ENCODE measurements at regions not wholly inside any gene's neighbourhood (a gene's known extent, or its start where the extent isn't known, plus 50 kb on each side); places are given as distances from the start of the nearest gene placed in this dataset.

DNA sequence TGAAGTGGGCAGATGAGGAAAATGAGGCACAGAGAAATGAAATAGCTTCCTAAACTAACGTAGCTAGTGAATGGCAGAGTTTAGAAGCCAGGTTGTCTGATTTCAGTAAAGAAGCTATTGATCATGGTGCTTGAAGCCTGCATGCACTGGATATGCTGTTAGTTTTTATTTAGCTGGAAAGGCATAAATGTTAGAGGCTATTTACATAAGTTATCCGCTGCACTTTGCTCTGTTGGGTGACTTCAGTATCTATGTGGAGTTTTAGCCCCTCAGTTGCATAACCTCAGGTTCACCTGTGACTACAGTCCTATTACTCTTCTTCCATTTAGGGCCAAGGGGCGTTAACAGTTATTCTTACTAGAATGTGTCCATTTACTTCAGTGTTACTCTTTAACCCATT, 522.4 kb upstream of the RPS6KA3 start:
- TF ChIP-seq, protein P1, sequence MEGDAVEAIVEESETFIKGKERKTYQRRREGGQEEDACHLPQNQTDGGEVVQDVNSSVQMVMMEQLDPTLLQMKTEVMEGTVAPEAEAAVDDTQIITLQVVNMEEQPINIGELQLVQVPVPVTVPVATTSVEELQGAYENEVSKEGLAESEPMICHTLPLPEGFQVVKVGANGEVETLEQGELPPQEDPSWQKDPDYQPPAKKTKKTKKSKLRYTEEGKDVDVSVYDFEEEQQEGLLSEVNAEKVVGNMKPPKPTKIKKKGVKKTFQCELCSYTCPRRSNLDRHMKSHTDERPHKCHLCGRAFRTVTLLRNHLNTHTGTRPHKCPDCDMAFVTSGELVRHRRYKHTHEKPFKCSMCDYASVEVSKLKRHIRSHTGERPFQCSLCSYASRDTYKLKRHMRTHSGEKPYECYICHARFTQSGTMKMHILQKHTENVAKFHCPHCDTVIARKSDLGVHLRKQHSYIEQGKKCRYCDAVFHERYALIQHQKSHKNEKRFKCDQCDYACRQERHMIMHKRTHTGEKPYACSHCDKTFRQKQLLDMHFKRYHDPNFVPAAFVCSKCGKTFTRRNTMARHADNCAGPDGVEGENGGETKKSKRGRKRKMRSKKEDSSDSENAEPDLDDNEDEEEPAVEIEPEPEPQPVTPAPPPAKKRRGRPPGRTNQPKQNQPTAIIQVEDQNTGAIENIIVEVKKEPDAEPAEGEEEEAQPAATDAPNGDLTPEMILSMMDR (IDR thresholded peaks at IDR 0.05): no peak
- Histone ChIP-seq H3K9me3 (no peaks in the 10 kb centered on the region), H3K27me3 (no peaks in the 10 kb centered on the region), H3K27ac (no peak overlapping the region), H3K4me1 (no peaks in the 10 kb centered on the region), H3K36me3 (no peaks in the 10 kb centered on the region), H3K4me3 (no peak overlapping the region)
- DNase-seq (ENCODE audit: low spot score in 2 of 2): no peak
- intact Hi-C loops (cut with DNase I): no loop called here

DNA sequence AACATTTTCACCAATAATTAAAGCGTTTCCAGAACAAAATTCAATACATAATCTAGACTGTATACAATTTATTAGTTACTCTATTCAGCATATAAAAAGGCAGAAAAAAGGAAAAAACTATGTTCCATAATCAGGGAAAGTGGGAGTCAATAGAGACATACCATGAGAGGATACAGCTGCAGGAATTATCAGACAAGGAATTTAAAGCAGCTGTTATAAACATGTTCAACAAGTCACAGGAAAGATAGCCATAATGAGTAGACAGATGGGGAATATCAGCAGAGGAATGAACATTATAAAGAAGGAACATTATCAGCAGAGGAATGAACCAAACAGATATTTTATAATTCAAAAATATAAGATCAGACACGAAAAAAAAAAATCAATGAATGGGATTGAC, 500.6 kb upstream of the RPS6KA3 start:
- Histone ChIP-seq H3K27me3 (no peaks in the 10 kb centered on the region), H3K4me1 (no peaks in the 10 kb centered on the region), H3K36me3 (no peaks in the 10 kb centered on the region), H3K9me3 (no peaks in the 10 kb centered on the region), H3K27ac (no peak overlapping the region), H3K4me3 (no peak overlapping the region)
- TF ChIP-seq, protein P1 (IDR thresholded peaks at IDR 0.05): no peak
- intact Hi-C loops (cut with DNase I): no loop called here
- DNase-seq (ENCODE audit: low spot score in 2 of 2): no peak

DNA sequence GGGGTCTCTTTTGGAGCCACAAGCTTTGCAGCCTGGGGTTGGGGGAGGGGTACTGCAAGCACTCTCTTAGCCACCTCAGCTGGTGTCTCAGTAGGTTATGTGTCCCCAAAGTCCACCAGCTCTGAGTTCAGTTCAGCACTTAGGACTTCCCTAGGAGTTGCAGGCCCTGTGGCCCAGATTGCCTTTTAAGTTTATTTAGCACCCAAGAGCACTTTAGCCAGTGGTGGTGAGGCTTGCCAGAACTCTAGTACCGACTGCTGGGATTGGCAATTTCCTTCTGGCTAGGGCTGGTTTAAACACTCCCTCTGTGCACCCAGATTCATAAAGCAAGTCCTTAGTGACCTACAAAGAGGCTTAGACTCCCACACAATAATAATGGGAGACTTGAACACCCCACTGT, 489.9 kb upstream of the RPS6KA3 start:
- TF ChIP-seq, protein P1 (IDR thresholded peaks at IDR 0.05): no peak
- no peaks in the 10 kb centered on the region for H3K27me3 ChIP-seq
- no peak overlapping the region for H3K4me3 ChIP-seq
- DNase-seq (ENCODE audit: low spot score in 2 of 2): no peak
- H3K4me1 ChIP-seq: no peaks in the 10 kb centered on the region
- no peaks in the 10 kb centered on the region for H3K36me3 ChIP-seq
- no peaks in the 10 kb centered on the region for H3K9me3 ChIP-seq
- no peak overlapping the region for H3K27ac ChIP-seq
- intact Hi-C loops (cut with DNase I): no loop called here

DNA sequence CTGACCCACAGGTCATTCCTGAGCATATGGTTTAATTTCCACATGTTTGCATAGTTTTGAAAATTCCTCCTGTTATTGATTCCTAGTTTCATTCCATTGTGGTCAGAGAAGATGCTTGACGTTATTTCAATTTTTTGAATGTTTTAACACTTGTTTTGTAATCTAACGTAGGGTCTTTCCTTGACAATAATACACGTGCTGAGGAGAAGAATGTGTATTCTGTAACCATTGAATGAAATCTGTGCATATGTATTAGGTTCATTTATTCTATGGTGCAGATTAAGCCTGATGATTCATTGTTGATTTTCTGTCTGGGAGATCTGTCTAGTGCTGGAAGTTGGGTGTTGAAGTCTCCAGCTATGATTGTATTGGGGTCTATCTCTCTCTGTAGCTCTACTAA, 486.4 kb upstream of the RPS6KA3 start:
- H3K36me3 ChIP-seq: no peaks in the 10 kb centered on the region
- no peak overlapping the region for H3K27ac ChIP-seq
- TF ChIP-seq, protein P1 (IDR thresholded peaks at IDR 0.05): no peak
- no peak for DNase-seq (ENCODE audit: low spot score in 2 of 2)
- H3K4me1 ChIP-seq: no peaks in the 10 kb centered on the region
- intact Hi-C loops (cut with DNase I): no loop called here
- H3K9me3 ChIP-seq: no peaks in the 10 kb centered on the region
- H3K27me3 ChIP-seq: no peaks in the 10 kb centered on the region
- no peak overlapping the region for H3K4me3 ChIP-seq

DNA sequence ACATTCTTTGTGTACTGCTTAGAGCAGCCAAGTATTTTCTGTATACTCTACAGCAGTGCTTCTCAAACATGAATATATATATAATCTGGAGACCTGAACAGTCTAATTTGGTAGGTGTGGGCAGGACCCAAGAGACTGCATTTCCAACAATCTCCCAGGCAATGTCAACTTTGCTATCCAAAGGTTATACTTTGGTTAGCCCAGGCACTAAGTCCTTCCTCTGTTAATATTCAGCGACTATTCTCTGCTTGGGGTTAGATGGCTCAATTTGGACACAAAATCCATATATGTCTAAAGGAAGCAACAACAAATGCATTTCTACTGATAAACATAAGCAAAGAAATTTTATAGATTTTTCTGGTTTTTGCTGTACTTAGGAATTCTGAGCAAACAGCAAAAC, 480.0 kb upstream of the RPS6KA3 start:
- H3K4me1 ChIP-seq: no peaks in the 10 kb centered on the region
- H3K36me3 ChIP-seq: no peaks in the 10 kb centered on the region
- no peak overlapping the region for H3K4me3 ChIP-seq
- DNase-seq (ENCODE audit: low spot score in 2 of 2): no peak
- H3K9me3 ChIP-seq: no peaks in the 10 kb centered on the region
- intact Hi-C loops (cut with DNase I): no loop called here
- no peaks in the 10 kb centered on the region for H3K27me3 ChIP-seq
- TF ChIP-seq, protein P1 (IDR thresholded peaks at IDR 0.05): no peak
- H3K27ac ChIP-seq: no peak overlapping the region

DNA sequence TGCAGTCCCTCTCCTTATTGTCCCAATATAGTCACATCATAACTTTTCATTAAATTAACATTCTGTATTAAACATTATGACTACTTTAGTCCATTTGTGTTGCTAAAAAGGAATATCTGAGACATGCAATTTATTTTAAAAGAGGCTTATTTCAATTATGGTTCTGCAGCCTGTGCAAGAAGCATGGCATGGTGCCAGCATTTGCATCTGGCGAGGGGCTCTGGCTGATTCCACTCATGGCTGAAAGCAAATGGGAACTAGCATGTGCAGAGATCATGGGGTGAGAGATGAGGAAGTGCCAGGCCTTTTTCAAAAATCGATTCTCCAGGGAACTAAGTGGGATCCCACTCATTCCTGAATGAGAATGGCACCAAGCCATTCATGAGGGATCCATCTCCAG, 476.3 kb upstream of the RPS6KA3 start:
- Histone ChIP-seq H3K4me1 (no peaks in the 10 kb centered on the region), H3K27me3 (no peaks in the 10 kb centered on the region), H3K36me3 (no peaks in the 10 kb centered on the region), H3K4me3 (no peak overlapping the region), H3K9me3 (no peaks in the 10 kb centered on the region), H3K27ac (no peak overlapping the region)
- intact Hi-C loops (cut with DNase I): no loop called here
- TF ChIP-seq, protein P1 (IDR thresholded peaks at IDR 0.05): no peak
- no peak for DNase-seq (ENCODE audit: low spot score in 2 of 2)
